ENCODE measurements at regions not wholly inside any gene's neighbourhood (a gene's known extent, or its start where the extent isn't known, plus 50 kb on each side); places are given as distances from the start of the nearest gene placed in this dataset.

- DNase-seq, result peak; percentile 26
- no peak overlapping the region for H2AFZ ChIP-seq
- H3K4me3 ChIP-seq, result no peak overlapping the region
- in situ Hi-C loops (cut with MboI), result loop anchor here (25.0 kb wide), 2 partner anchors 312 to 537 kb away; no protein-coding TSS in a partner anchor
- H3K9me2 ChIP-seq (ENCODE audit: insufficient read depth), result no peaks in the 10 kb centered on the region
- H3K27me3 ChIP-seq (replicated peaks; ENCODE audit: insufficient read depth), result no peaks in the 10 kb centered on the region
- TF ChIP-seq EZH2 (IDR thresholded peaks at IDR 0.05; ENCODE audit: insufficient read depth, poor library complexity, severe bottlenecking), result no peak
- TF ChIP-seq EZH2phosphoT487 (IDR thresholded peaks at IDR 0.05; ENCODE audit: insufficient read depth, low read depth), result no peak
- no peaks in the 10 kb centered on the region for H3F3A ChIP-seq (ENCODE audit: insufficient read depth)
- H3K9ac ChIP-seq, result no peak overlapping the region
- H3K36me3 ChIP-seq (ENCODE audit: low read depth), result no peaks in the 10 kb centered on the region
- 63 to 70% methylated on average over 3 of the region's 3 CpGs for WGBS, 2 experiments (ENCODE audit: low coverage in 1 of 2, low lambda C conversion rate in 2 of 2, missing lambda C conversion rate in 2 of 2)
- H3K9me3 ChIP-seq (ENCODE audit: low read depth), result no peaks in the 10 kb centered on the region
- H3K4me1 ChIP-seq (ENCODE audit: insufficient read depth), result 0 out of 2 replicates have a peak, but pooled peaks cover 4% of the 10 kb centered on the region
- no peak overlapping the region for H3K4me2 ChIP-seq (ENCODE audit: unreplicated experiment)
- no peaks in the 10 kb centered on the region for H4K20me1 ChIP-seq (ENCODE audit: insufficient read depth)
- H3K27ac ChIP-seq, result no peak overlapping the region
- no peaks in the 10 kb centered on the region for H3K79me2 ChIP-seq (ENCODE audit: insufficient read depth)
Observed at GRCh38 chr2:58449286-58450010, 208.3 kb upstream of the FANCL start.

- H3K79me2 ChIP-seq (ENCODE audit: insufficient read depth), result no peaks in the 10 kb centered on the region
- H3F3A ChIP-seq (ENCODE audit: insufficient read depth), result no peaks in the 10 kb centered on the region
- H4K20me1 ChIP-seq (ENCODE audit: insufficient read depth), result no peaks in the 10 kb centered on the region
- no peaks in the 10 kb centered on the region for H3K9me3 ChIP-seq (ENCODE audit: low read depth)
- in situ Hi-C loops (cut with MboI), result loop anchor here (25.0 kb wide), 2 partner anchors 312 to 537 kb away; no protein-coding TSS in a partner anchor
- no peak for DNase-seq
- H3K36me3 ChIP-seq (ENCODE audit: low read depth), result no peaks in the 10 kb centered on the region
- H3K4me1 ChIP-seq (ENCODE audit: insufficient read depth), result 0 out of 2 replicates have a peak, but pooled peaks cover 4% of the 10 kb centered on the region
- no peak overlapping the region for H3K9ac ChIP-seq
- WGBS, 2 experiments (ENCODE audit: low coverage in 1 of 2, low lambda C conversion rate in 2 of 2, missing lambda C conversion rate in 2 of 2), result 71 to 76% methylated on average over 2 of the region's 2 CpGs
- no peak overlapping the region for H3K4me3 ChIP-seq
- TF ChIP-seq EZH2phosphoT487 (IDR thresholded peaks at IDR 0.05; ENCODE audit: insufficient read depth, low read depth) (no peak), EZH2 (IDR thresholded peaks at IDR 0.05; ENCODE audit: insufficient read depth, poor library complexity, severe bottlenecking) (no peak)
- no peaks in the 10 kb centered on the region for H3K9me2 ChIP-seq (ENCODE audit: insufficient read depth)
- no peak overlapping the region for H3K27ac ChIP-seq
- no peaks in the 10 kb centered on the region for H3K27me3 ChIP-seq (replicated peaks; ENCODE audit: insufficient read depth)
- no peak overlapping the region for H2AFZ ChIP-seq
- no peak overlapping the region for H3K4me2 ChIP-seq (ENCODE audit: unreplicated experiment)
Observed at GRCh38 chr2:58448845-58449244, 207.7 kb upstream of the FANCL start.

GRCh38 chr2:58448065-58448507 lies 207.0 kb upstream of the FANCL start:
- in situ Hi-C loops (cut with MboI), result loop anchor here (25.0 kb wide), 2 partner anchors 311 to 536 kb away; no protein-coding TSS in a partner anchor
- Histone ChIP-seq H3K36me3 (ENCODE audit: low read depth) (no peaks in the 10 kb centered on the region), H3K4me1 (ENCODE audit: insufficient read depth) (0 out of 2 replicates have a peak, but pooled peaks cover 4% of the 10 kb centered on the region), H3K9ac (no peak overlapping the region), H3F3A (ENCODE audit: insufficient read depth) (no peaks in the 10 kb centered on the region), H4K20me1 (ENCODE audit: insufficient read depth) (no peaks in the 10 kb centered on the region), H3K4me3 (no peak overlapping the region), H2AFZ (peak overlapping the region; percentile 50), H3K27ac (no peak overlapping the region), H3K4me2 (ENCODE audit: unreplicated experiment) (no peak overlapping the region), H3K9me2 (ENCODE audit: insufficient read depth) (no peaks in the 10 kb centered on the region), H3K27me3 (replicated peaks; ENCODE audit: insufficient read depth) (no peaks in the 10 kb centered on the region), H3K9me3 (ENCODE audit: low read depth) (no peaks in the 10 kb centered on the region), H3K79me2 (ENCODE audit: insufficient read depth) (no peaks in the 10 kb centered on the region)
- peak; percentile 80 for DNase-seq
- 15 to 19% methylated on average over 6 of the region's 6 CpGs for WGBS, 2 experiments (ENCODE audit: low coverage in 1 of 2, low lambda C conversion rate in 2 of 2, missing lambda C conversion rate in 2 of 2)
- TF ChIP-seq EZH2phosphoT487 (IDR thresholded peaks at IDR 0.05; ENCODE audit: insufficient read depth, low read depth) (no peak), EZH2 (IDR thresholded peaks at IDR 0.05; ENCODE audit: insufficient read depth, poor library complexity, severe bottlenecking) (no peak)

GRCh38 chr2:58447586-58447985 lies 206.5 kb upstream of the FANCL start:
- 0 out of 2 replicates have a peak, but pooled peaks cover 4% of the 10 kb centered on the region for H3K4me1 ChIP-seq (ENCODE audit: insufficient read depth)
- H3K27me3 ChIP-seq (replicated peaks; ENCODE audit: insufficient read depth), result no peaks in the 10 kb centered on the region
- peak overlapping the region; percentile 50; the same call in 1 of the 2 replicates for H2AFZ ChIP-seq
- H3K9me2 ChIP-seq (ENCODE audit: insufficient read depth), result no peaks in the 10 kb centered on the region
- in situ Hi-C loops (cut with MboI), result loop anchor here (25.0 kb wide), 2 partner anchors 310 to 535 kb away; no protein-coding TSS in a partner anchor
- no peaks in the 10 kb centered on the region for H3K9me3 ChIP-seq (ENCODE audit: low read depth)
- H3F3A ChIP-seq (ENCODE audit: insufficient read depth), result no peaks in the 10 kb centered on the region
- no peaks in the 10 kb centered on the region for H3K36me3 ChIP-seq (ENCODE audit: low read depth)
- no peaks in the 10 kb centered on the region for H4K20me1 ChIP-seq (ENCODE audit: insufficient read depth)
- no peak overlapping the region for H3K4me2 ChIP-seq (ENCODE audit: unreplicated experiment)
- 82 to 89% methylated on average over 2 of the region's 2 CpGs for WGBS, 2 experiments (ENCODE audit: low coverage in 1 of 2, low lambda C conversion rate in 2 of 2, missing lambda C conversion rate in 2 of 2)
- H3K27ac ChIP-seq, result no peak overlapping the region
- DNase-seq, result no peak
- TF ChIP-seq EZH2 (IDR thresholded peaks at IDR 0.05; ENCODE audit: insufficient read depth, poor library complexity, severe bottlenecking) (no peak), EZH2phosphoT487 (IDR thresholded peaks at IDR 0.05; ENCODE audit: insufficient read depth, low read depth) (no peak)
- H3K4me3 ChIP-seq, result no peak overlapping the region
- H3K9ac ChIP-seq, result no peak overlapping the region
- no peaks in the 10 kb centered on the region for H3K79me2 ChIP-seq (ENCODE audit: insufficient read depth)

All from GM23248 (cell line).